OCI-LY7 (cell line): ENCODE measurements at regions not wholly inside any gene's neighbourhood (a gene's known extent, or its start where the extent isn't known, plus 50 kb on each side); places are given as distances from the start of the nearest gene placed in this dataset.

Experiments
- BruUV-seq: library from RNA; stranded (reverse); fragments of 400-500 nt; replicated peaks from 2 replicates; lab custom pipeline; 2021; lab: Mats Ljungman, UMichigan
- CTCF ChIA-PET: fragments of 300-600 bp; sonication (Branson Sonifier 250); formaldehyde crosslinking; loops from one replicate; lab custom pipeline; 2022; ENCODE audit warnings: antibody characterized with exemption; ENCODE audit not compliant: unreplicated experiment; lab: Charles Lee
- POLR2A ChIA-PET: fragments of 300-600 bp; sonication (Branson Sonifier 250); formaldehyde crosslinking; loops from one replicate; lab custom pipeline; 2022; ENCODE audit warnings: antibody characterized with exemption; lab: Charles Lee
- DNase-seq: peaks from one replicate; pipeline ENCODE4 v3.0.0-alpha.2; 2015; ENCODE audit warnings: low spot score
- H2AFZ ChIP-seq: fragments of 200-600 bp; sonication (generic), shearing (Covaris generic); 2 replicates; pipeline ENCODE4 v1.6.1; 2014; ENCODE audit warnings: mild to moderate bottlenecking, antibody characterized with exemption, low read length, moderate library complexity
- H3K27ac ChIP-seq: fragments of 200-600 bp; sonication (generic); 2 replicates; pipeline ENCODE4 v1.5.1; 2014; ENCODE audit warnings: mixed run types, low read depth, mild to moderate bottlenecking, moderate library complexity, low read length, inconsistent platforms; ENCODE audit not compliant: poor library complexity, severe bottlenecking
- H3K36me3 ChIP-seq: fragments of 200-600 bp; sonication (generic); 2 replicates; pipeline ENCODE4 v1.6.1; 2014; ENCODE audit warnings: mild to moderate bottlenecking, antibody characterized with exemption, low read length, moderate library complexity, mixed read lengths; ENCODE audit not compliant: insufficient read depth
- H3K4me1 ChIP-seq: fragments of 200-600 bp; sonication (generic); 2 replicates; pipeline ENCODE4 v1.5.1; 2014; ENCODE audit warnings: mild to moderate bottlenecking, low read length; ENCODE audit not compliant: insufficient read depth, poor library complexity, severe bottlenecking
- H3K4me2 ChIP-seq: fragments of 200-600 bp; sonication (generic); 2 replicates; pipeline ENCODE4 v1.6.1; 2014; ENCODE audit warnings: mild to moderate bottlenecking, low read length
- H3K4me3 ChIP-seq: fragments of 200-600 bp; sonication (generic); 2 replicates; pipeline ENCODE4 v1.5.1; 2014; ENCODE audit warnings: mild to moderate bottlenecking, low read depth, low read length; ENCODE audit not compliant: poor library complexity, severe bottlenecking
- H3K79me2 ChIP-seq: fragments of 200-600 bp; sonication (generic); 2 replicates; pipeline ENCODE4 v1.6.1; 2016; ENCODE audit warnings: low read depth, mild to moderate bottlenecking, low read length, moderate library complexity, mixed read lengths; ENCODE audit not compliant: insufficient read depth
- H3K9me2 ChIP-seq: fragments of 200-600 bp; sonication (generic); 2 replicates; pipeline ENCODE4 v1.6.1; 2016; ENCODE audit warnings: mild to moderate bottlenecking, low read length, mixed read lengths; ENCODE audit not compliant: insufficient read depth
- H3K9me3 ChIP-seq: fragments of 200-600 bp; sonication (generic); 2 replicates; pipeline ENCODE4 v1.6.1; 2014; ENCODE audit warnings: mild to moderate bottlenecking, mixed run types, low read length, mixed read lengths
- H4K20me1 ChIP-seq: fragments of 200-600 bp; sonication (generic); 2 replicates; pipeline ENCODE4 v1.6.1; 2014; ENCODE audit warnings: mild to moderate bottlenecking, antibody characterized with exemption, low read length, moderate library complexity, mixed read lengths; ENCODE audit not compliant: insufficient read depth
- CTCF ChIP-seq: fragments of 200-600 bp; sonication (generic); conservative IDR thresholded peaks from 2 replicates; pipeline ENCODE4 v1.5.1; 2014; ENCODE audit warnings: mild to moderate bottlenecking, antibody characterized with exemption, low read length, moderate library complexity, mixed read lengths
- EZH2phosphoT487 ChIP-seq: fragments of 200-600 bp; sonication (generic); IDR thresholded peaks from 2 replicates; pipeline ENCODE4 v1.6.1; 2018; ENCODE audit warnings: low read depth, borderline replicate concordance, mild to moderate bottlenecking, mixed run types, antibody characterized with exemption, low read length, moderate library complexity, mixed read lengths
- intact Hi-C: fragments of 100-400 bp; cut with micrococcal nuclease; formaldehyde crosslinking; loops from one replicate; pipeline ENCODE4 v1.10.0; 2022; ENCODE audit not compliant: unreplicated experiment

- Histone ChIP-seq H3K9me2 (no peaks in the 10 kb centered on the region), H3K27ac (no peak overlapping the region), H3K4me1 (no peaks in the 10 kb centered on the region), H2AFZ (no peak overlapping the region), H3K36me3 (no peaks in the 10 kb centered on the region), H3K9me3 (no peaks in the 10 kb centered on the region), H3K79me2 (no peaks in the 10 kb centered on the region), H3K4me2 (no peak overlapping the region), H4K20me1 (no peaks in the 10 kb centered on the region), H3K4me3 (no peak overlapping the region)
- ChIA-PET POLR2A (interaction anchor here (0.6 kb wide), 1 partner anchor 12 kb away, joined by 3 read pairs; no protein-coding TSS in a partner anchor), CTCF (no interaction called here)
- no TSS peak for BruUV-seq
- intact Hi-C loops, result no loop called here
- TF ChIP-seq CTCF, result no peak
- no peak for TF ChIP-seq EZH2phosphoT487
- no peak for DNase-seq
Observed at GRCh38 chrX:39690541-39691415, 407.0 kb downstream of the BCOR start.

GRCh38 chrX:39691724-39692123, 406.0 kb downstream of the BCOR start:
- no peak overlapping the region for H3K27ac ChIP-seq
- H3K9me3 ChIP-seq, result no peaks in the 10 kb centered on the region
- no peaks in the 10 kb centered on the region for H3K79me2 ChIP-seq
- no peaks in the 10 kb centered on the region for H3K4me1 ChIP-seq
- intact Hi-C loops, result no loop called here
- BruUV-seq, result no TSS peak
- no peaks in the 10 kb centered on the region for H4K20me1 ChIP-seq
- H2AFZ ChIP-seq, result no peak overlapping the region
- no peak overlapping the region for H3K4me3 ChIP-seq
- POLR2A ChIA-PET, result no interaction called here
- no peaks in the 10 kb centered on the region for H3K9me2 ChIP-seq
- DNase-seq, result no peak
- TF ChIP-seq EZH2phosphoT487 (no peak), CTCF (no peak)
- CTCF ChIA-PET, result no interaction called here
- no peaks in the 10 kb centered on the region for H3K36me3 ChIP-seq
- no peak overlapping the region for H3K4me2 ChIP-seq

- no peaks in the 10 kb centered on the region for H3K4me1 ChIP-seq
- H3K27ac ChIP-seq, result no peak overlapping the region
- H3K9me2 ChIP-seq, result no peaks in the 10 kb centered on the region
- no peaks in the 10 kb centered on the region for H3K36me3 ChIP-seq
- BruUV-seq, result no TSS peak
- H3K4me3 ChIP-seq, result no peak overlapping the region
- POLR2A ChIA-PET, result no interaction called here
- H3K4me2 ChIP-seq, result no peak overlapping the region
- no peaks in the 10 kb centered on the region for H3K9me3 ChIP-seq
- no peak for TF ChIP-seq CTCF
- TF ChIP-seq EZH2phosphoT487, result no peak
- H3K79me2 ChIP-seq, result no peaks in the 10 kb centered on the region
- no peaks in the 10 kb centered on the region for H4K20me1 ChIP-seq
- no peak for DNase-seq
- intact Hi-C loops, result no loop called here
- CTCF ChIA-PET, result no interaction called here
- no peak overlapping the region for H2AFZ ChIP-seq
Observed at GRCh38 chrX:39692796-39693195, 405.0 kb downstream of the BCOR start.
